Transverse colon (tissue), 4 donors: ENCODE measurements at regions not wholly inside any gene's neighbourhood (a gene's known extent, or its start where the extent isn't known, plus 50 kb on each side); places are given as distances from the start of the nearest gene placed in this dataset.
"Not testable (repeated sequence)": the region's sequence is repeated elsewhere in the genome, so short reads cannot be mapped to it uniquely, and the experiment has no call there.

Experiments used
- DNase-seq: peaks from one replicate; pipeline ENCODE4 v3.0.0-alpha.2; 2019
- H3K27ac ChIP-seq, 4 donors: fragments of 200-600 bp; sonication (generic); 2 replicates each; pipeline ENCODE4 v1.5.1; 2016 to 2018; ENCODE audit warnings: inconsistent platforms in 4 of 4
- H3K27me3 ChIP-seq: fragments of 200-600 bp; sonication (generic); 2 replicates; pipeline ENCODE4 v1.5.1; 2017; ENCODE audit warnings: inconsistent platforms
- H3K36me3 ChIP-seq, 4 donors: fragments of 200-600 bp; sonication (generic); 2 replicates each; pipeline ENCODE4 v1.5.1; 2017 to 2019; ENCODE audit warnings: inconsistent platforms in 4 of 4
- H3K4me1 ChIP-seq, 4 donors: fragments of 200-600 bp; sonication (generic); 2 replicates each; pipeline ENCODE4 v1.5.1; 2017 to 2020; ENCODE audit warnings: inconsistent platforms in 4 of 4
- H3K4me3 ChIP-seq, 4 donors: fragments of 200-600 bp; sonication (generic); 1 replicate in 1 of 4; 2 replicates in 3 of 4; pipeline versions ENCODE4 v1.5.1 to v1.6.1; 2017 to 2019; ENCODE audit warnings: inconsistent platforms in 4 of 4
- H3K9me3 ChIP-seq, 2 donors: fragments of 200-600 bp; sonication (generic); 2 replicates each; pipeline ENCODE4 v1.5.1; 2017 to 2019; ENCODE audit warnings: inconsistent platforms in 2 of 2
- EP300 ChIP-seq: sonication (generic); formaldehyde crosslinking; IDR thresholded peaks from one replicate; pipeline ENCODE4 v1.6.1; 2017; ENCODE audit warnings: antibody characterized with exemption, low read depth
- POLR2A ChIP-seq: fragments of 450-650 bp; IDR thresholded peaks from one replicate; pipeline ENCODE4 v1.6.1; 2016; ENCODE audit warnings: antibody characterized with exemption, mild to moderate bottlenecking, moderate library complexity
- POLR2AphosphoS5 ChIP-seq, 3 donors: sonication (generic); formaldehyde crosslinking; IDR thresholded peaks; one replicate each; pipeline ENCODE4 v1.6.1; 2016; ENCODE audit warnings: antibody characterized with exemption in 3 of 3
- WGBS, 2 donors: methylation state at CpG; one replicate each; pipeline ENCODE4 v1.1.5; 2018; ENCODE audit warnings: low coverage in 1 of 2; 5-methylcytosine and 5-hydroxymethylcytosine counted together
- in situ Hi-C, 4 donors: fragments of 200-750 bp; cut with MboI; loops; one replicate each; pipeline versions ENCODE4 v1.15.0 to v1.15.1; 2017; ENCODE audit warnings: low sequenced_read_pairs in 3 of 4, low pct_ligation_motif_present in 1 of 4, low pct_unique_long_range_greater_than_20kb in 1 of 4
- intact Hi-C: fragments of 100-400 bp; cut with DNase I; formaldehyde crosslinking; loops from one replicate; pipeline ENCODE4 v1.15.1; 2023; ENCODE audit warnings: low total_unique reads
- TF ChIP-seq, protein P1 (sequence below), 5 experiments: fragments of 200-600 bp in 3 of 5; fragments of 450-650 bp in 2 of 5; sonication (generic) in 3 of 5; IDR thresholded peaks; 1 replicate in 2 of 5; 2 replicates in 3 of 5; pipeline ENCODE4 v1.5.1; 2016 to 2017; ENCODE audit warnings: antibody characterized with exemption in 5 of 5, inconsistent platforms in 3 of 5, mild to moderate bottlenecking in 2 of 5, moderate library complexity in 1 of 5

DNA sequence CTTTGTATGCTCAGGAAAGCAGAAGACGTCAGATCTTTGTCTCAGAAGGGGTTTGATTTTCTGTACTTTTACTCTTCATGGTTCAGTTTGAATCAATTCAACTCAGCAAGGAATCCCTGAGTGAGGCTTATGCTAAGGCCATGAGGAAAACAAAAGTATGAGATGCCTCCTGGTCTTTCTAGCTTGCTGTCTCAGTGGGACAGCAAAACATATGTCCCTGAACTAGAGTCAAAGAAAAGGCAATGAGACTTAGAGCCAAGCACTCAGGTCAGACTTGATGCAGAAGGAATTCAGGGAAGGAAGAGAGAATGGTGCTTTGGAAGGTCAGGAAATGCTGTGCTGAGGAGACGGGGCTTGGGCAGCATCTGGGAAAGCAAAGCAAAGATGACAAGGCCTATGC is 236.2 kb upstream of the SFRP2 start:
- intact Hi-C loops (no loop called here), in situ Hi-C loops (no loop called here)
- Histone ChIP-seq H3K4me1 (no peaks in the 10 kb centered on the region), H3K4me3 (no peak overlapping the region), H3K27me3 (no peaks in the 10 kb centered on the region), H3K9me3 (no peaks in the 10 kb centered on the region), H3K36me3 (no peaks in the 10 kb centered on the region), H3K27ac (no peak overlapping the region)
- TF ChIP-seq, protein P1, sequence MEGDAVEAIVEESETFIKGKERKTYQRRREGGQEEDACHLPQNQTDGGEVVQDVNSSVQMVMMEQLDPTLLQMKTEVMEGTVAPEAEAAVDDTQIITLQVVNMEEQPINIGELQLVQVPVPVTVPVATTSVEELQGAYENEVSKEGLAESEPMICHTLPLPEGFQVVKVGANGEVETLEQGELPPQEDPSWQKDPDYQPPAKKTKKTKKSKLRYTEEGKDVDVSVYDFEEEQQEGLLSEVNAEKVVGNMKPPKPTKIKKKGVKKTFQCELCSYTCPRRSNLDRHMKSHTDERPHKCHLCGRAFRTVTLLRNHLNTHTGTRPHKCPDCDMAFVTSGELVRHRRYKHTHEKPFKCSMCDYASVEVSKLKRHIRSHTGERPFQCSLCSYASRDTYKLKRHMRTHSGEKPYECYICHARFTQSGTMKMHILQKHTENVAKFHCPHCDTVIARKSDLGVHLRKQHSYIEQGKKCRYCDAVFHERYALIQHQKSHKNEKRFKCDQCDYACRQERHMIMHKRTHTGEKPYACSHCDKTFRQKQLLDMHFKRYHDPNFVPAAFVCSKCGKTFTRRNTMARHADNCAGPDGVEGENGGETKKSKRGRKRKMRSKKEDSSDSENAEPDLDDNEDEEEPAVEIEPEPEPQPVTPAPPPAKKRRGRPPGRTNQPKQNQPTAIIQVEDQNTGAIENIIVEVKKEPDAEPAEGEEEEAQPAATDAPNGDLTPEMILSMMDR (IDR thresholded peaks at IDR 0.05), result no peak
- no peak for TF ChIP-seq EP300
- TF ChIP-seq POLR2AphosphoS5 (IDR thresholded peaks at IDR 0.05), result no peak
- no peak for TF ChIP-seq POLR2A
- no peak for DNase-seq
- 60 to 65% methylated on average over 2 of the region's 2 CpGs for WGBS, 2 donors

DNA sequence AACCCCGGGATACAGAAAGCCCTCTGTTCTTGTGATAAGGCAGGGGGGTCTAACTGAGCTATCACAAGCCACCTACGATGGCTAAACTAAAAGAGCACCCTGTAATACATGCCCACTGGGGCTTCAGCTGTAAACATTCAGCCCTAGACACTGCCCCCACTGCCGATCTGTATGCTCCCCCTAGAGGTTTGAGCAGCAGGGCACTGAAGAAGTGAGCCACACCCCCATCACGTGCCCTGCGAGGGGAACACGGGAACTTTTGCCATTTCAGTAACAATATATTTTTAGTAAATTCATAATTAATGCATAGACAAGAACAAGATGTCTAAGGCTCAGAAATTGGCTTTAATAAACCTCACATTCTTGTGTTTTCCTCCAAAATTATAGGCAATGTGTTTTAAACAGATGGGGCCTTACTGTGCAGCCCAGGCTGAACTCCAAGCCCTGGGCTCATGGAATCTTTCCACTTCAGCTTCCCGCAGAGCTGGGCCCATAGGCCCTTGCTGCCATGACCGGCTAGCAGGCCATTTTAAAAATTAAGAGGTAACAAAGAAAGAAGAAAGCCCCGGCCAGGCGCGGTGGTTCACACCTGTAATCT is 235.3 kb upstream of the SFRP2 start:
- in situ Hi-C loops (no loop called here), intact Hi-C loops (no loop called here)
- H3K4me1 ChIP-seq, result no peaks in the 10 kb centered on the region
- H3K27ac ChIP-seq, result no peak overlapping the region
- no peak for DNase-seq
- 68 to 74% methylated on average over 4 to 11 of the region's 11 CpGs for WGBS, 2 donors
- H3K9me3 ChIP-seq, result no peaks in the 10 kb centered on the region
- no peaks in the 10 kb centered on the region for H3K27me3 ChIP-seq
- H3K4me3 ChIP-seq, result no peak overlapping the region
- H3K36me3 ChIP-seq, result no peaks in the 10 kb centered on the region
- no peak for TF ChIP-seq EP300
- TF ChIP-seq POLR2AphosphoS5 (IDR thresholded peaks at IDR 0.05), result no peak
- TF ChIP-seq, protein P1 (IDR thresholded peaks at IDR 0.05), result no peak

DNA sequence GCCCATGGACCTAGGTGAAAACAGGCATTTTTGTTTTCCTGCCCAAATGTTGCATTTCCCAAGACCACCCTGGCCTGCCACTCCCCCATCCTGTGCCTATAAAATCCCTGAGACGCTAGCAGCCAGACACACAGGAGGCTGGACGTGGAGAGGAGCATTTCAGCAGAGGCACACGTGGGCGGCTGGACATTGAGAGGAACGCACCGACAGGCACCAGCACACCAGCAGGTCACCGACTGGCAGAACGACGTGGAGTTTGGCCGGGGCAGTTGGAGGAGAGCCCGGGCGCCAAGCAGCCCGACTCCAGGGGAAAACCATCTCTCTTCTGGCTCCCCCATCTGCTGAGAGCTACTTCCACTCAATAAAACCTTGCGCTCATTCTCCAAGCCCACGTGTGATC is 234.8 kb upstream of the SFRP2 start:
- H3K27me3 ChIP-seq, H3K4me3 ChIP-seq, H3K9me3 ChIP-seq, H3K36me3 ChIP-seq, in situ Hi-C loops, DNase-seq, H3K4me1 ChIP-seq, H3K27ac ChIP-seq, intact Hi-C loops: not testable (repeated sequence)
- WGBS, 2 donors, result 88% methylated on average over 15 of the region's 15 CpGs; no CpG with 5 or more reads in 1 of the 2 donors

DNA sequence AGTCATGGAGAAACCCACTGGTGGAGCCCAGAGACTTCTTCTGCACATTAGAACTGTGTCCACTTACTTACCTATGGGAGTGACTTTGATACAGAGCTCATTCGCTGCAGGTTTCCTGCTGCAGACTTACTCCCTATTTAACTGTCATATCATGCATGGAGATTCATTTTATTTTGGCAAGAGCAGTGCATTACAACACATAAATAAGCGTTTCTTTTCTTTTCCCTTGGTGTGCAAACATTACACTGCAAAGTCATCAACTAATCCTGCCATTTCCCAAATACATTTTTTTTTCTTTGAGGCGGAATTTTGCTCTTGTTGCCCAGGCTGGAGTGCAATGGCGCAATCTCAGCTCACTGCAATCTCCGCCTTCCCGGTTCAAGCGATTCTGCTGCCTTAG is 230.9 kb upstream of the SFRP2 start:
- no peaks in the 10 kb centered on the region for H3K36me3 ChIP-seq
- WGBS, 2 donors, result 53 to 86% methylated on average over 3 to 7 of the region's 7 CpGs
- in situ Hi-C loops, result no loop called here
- no peak overlapping the region for H3K27ac ChIP-seq
- peaks cover 0 to 3% (median 0%) of the 10 kb centered on the region in 4 donors for H3K4me1 ChIP-seq
- intact Hi-C loops, result no loop called here
- H3K4me3 ChIP-seq, result no peak overlapping the region
- TF ChIP-seq POLR2AphosphoS5 (IDR thresholded peaks at IDR 0.05) (no peak), POLR2A (no peak), EP300 (no peak)
- TF ChIP-seq, protein P1 (IDR thresholded peaks at IDR 0.05), result no peak
- DNase-seq, result no peak
- H3K9me3 ChIP-seq, result no peaks in the 10 kb centered on the region
- H3K27me3 ChIP-seq, result no peaks in the 10 kb centered on the region

DNA sequence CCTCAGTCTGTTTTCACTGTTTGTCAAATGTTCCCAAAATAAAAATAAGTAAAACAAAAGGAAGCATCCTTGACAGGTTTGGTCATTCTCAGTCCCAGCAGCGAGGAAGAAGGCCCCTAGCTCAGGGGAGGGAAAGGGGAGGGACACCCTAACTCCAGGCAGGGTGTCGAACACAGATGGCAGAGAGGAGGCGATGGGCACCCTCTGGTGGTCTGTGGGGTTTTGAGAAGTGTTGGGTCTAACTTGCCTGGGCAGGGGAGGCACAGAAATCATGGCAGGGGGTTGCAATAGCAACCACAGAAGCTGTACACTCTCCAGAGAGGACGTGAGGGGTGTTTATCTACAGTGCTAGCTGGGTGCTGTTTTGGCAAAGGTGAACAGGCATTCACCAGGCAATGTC is 229.8 kb upstream of the SFRP2 start:
- no peak for DNase-seq
- Histone ChIP-seq H3K27ac (no peak overlapping the region), H3K4me3 (no peak overlapping the region), H3K27me3 (no peaks in the 10 kb centered on the region), H3K36me3 (no peaks in the 10 kb centered on the region), H3K4me1 (peaks cover 0 to 3% (median 0%) of the 10 kb centered on the region in 4 donors), H3K9me3 (no peaks in the 10 kb centered on the region)
- in situ Hi-C loops, result no loop called here
- WGBS, 2 donors, result 58 to 64% methylated on average over 3 to 4 of the region's 4 CpGs
- intact Hi-C loops, result no loop called here
- TF ChIP-seq, protein P1 (IDR thresholded peaks at IDR 0.05), result no peak
- TF ChIP-seq EP300 (no peak), POLR2AphosphoS5 (IDR thresholded peaks at IDR 0.05) (no peak), POLR2A (no peak)
